IPS DF 6.9 (cell line): ENCODE measurements at regions not wholly inside any gene's neighbourhood (a gene's known extent, or its start where the extent isn't known, plus 50 kb on each side); places are given as distances from the start of the nearest gene placed in this dataset.
"Not testable (repeated sequence)": the region's sequence is repeated elsewhere in the genome, so short reads cannot be mapped to it uniquely, and the experiment has no call there.

ENCODE experiments used
- DNase-seq: peaks from one replicate; pipeline ENCODE4 v3.0.0-alpha.2; 2013; ENCODE audit warnings: low read depth, low spot score
- H3K27ac ChIP-seq: one replicate; pipeline ENCODE4 v1.5.1; 2013; ENCODE audit warnings: low read length, control low read depth
- H3K27me3 ChIP-seq: 2 replicates; pipeline ENCODE4 v1.6.1; 2013; ENCODE audit warnings: mild to moderate bottlenecking, low read length; ENCODE audit not compliant: control insufficient read depth, insufficient read depth
- H3K36me3 ChIP-seq: 2 replicates; pipeline ENCODE4 v1.6.1; 2013; ENCODE audit warnings: low read length; ENCODE audit not compliant: control insufficient read depth, insufficient read depth
- H3K4me1 ChIP-seq: 2 replicates; pipeline ENCODE4 v1.6.1; 2013; ENCODE audit warnings: low read length; ENCODE audit not compliant: control insufficient read depth, insufficient read depth
- H3K4me3 ChIP-seq: 2 replicates; pipeline ENCODE4 v1.5.1; 2013; ENCODE audit warnings: mild to moderate bottlenecking, low read length
- H3K9me3 ChIP-seq: 2 replicates; pipeline ENCODE4 v1.6.1; 2013; ENCODE audit warnings: low read length, inconsistent platforms; ENCODE audit not compliant: control insufficient read depth, insufficient read depth
- WGBS: extraction: QIAGEN DNeasy Blood & Tissue Kit; methylation state at CpG from one replicate; pipeline ENCODE4 v1.1.7; 2013; ENCODE audit warnings: mixed read lengths, missing lambda C conversion rate; ENCODE audit not compliant: insufficient read length, insufficient coverage; 5-methylcytosine and 5-hydroxymethylcytosine counted together

GRCh38 chr11:67840599-67840998 is 163.3 kb downstream of the UNC93B1 start:
- not testable (repeated sequence) for H3K4me3 ChIP-seq, H3K9me3 ChIP-seq, H3K27ac ChIP-seq, H3K4me1 ChIP-seq, DNase-seq, H3K36me3 ChIP-seq, H3K27me3 ChIP-seq
- WGBS: no CpG with 5 or more reads among the region's 7 CpGs

DNA sequence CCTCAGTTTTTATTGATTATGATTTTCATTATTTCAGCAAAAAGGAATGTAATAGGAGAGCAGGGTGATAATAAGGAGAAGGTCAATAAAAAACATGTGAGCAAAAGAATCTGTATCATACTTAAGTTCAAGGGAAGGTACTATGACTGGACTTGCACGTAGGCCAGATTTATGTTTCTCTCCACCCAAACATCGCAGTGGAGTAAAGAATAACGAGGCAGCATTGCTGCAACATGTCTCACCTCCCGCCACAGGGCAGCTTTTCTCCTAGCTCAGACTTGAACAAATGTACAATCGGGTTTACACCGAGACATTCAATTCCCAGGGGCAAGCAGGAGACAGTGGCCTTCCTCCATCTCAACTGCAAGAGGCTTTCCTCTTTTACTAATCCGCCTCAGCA is 155.7 kb upstream of the ALDH3B2 start:
- DNase-seq: not testable (repeated sequence)
- WGBS: no CpG with 5 or more reads among the region's 7 CpGs

DNA sequence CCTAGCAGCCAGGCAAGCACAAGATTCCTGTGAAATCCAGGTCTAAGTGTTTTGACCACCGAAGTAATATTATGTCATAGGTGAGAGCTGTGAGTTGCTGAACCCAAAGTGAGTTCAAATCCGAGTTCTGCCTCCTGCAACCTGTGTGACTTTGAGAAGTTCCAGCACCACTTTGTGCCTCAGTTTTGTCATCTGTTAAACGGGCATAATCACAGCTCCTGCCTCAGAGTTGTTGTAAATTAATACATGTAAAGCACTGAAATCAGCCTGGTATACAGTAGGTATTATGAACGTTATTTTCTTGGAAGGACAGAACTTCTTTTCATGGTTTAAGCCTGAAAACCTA is 152.5 kb upstream of the ALDH3B2 start:
- not testable (repeated sequence) for DNase-seq, H3K4me1 ChIP-seq, H3K4me3 ChIP-seq, H3K9me3 ChIP-seq, H3K27ac ChIP-seq, H3K36me3 ChIP-seq, H3K27me3 ChIP-seq
- no CpG with 5 or more reads among the region's 4 CpGs for WGBS

More for the DNA sequence above, 155.7 kb upstream of the ALDH3B2 start:
- H3K27ac ChIP-seq, H3K36me3 ChIP-seq, H3K9me3 ChIP-seq, H3K27me3 ChIP-seq, H3K4me1 ChIP-seq, H3K4me3 ChIP-seq: not testable (repeated sequence)

- not testable (repeated sequence) for H3K27me3 ChIP-seq, H3K36me3 ChIP-seq, H3K4me1 ChIP-seq, H3K27ac ChIP-seq, DNase-seq, H3K9me3 ChIP-seq, H3K4me3 ChIP-seq
- no CpG with 5 or more reads among the region's 25 CpGs for WGBS
Observed at GRCh38 chr11:67826028-67826950, 151.9 kb upstream of the ALDH3B2 start.

- H3K9me3 ChIP-seq, H3K4me1 ChIP-seq, DNase-seq, H3K4me3 ChIP-seq, H3K36me3 ChIP-seq, H3K27ac ChIP-seq, H3K27me3 ChIP-seq: not testable (repeated sequence)
- no CpG with 5 or more reads among the region's 3 CpGs for WGBS
Observed at GRCh38 chr11:67824861-67825260, 150.4 kb upstream of the ALDH3B2 start.

DNA sequence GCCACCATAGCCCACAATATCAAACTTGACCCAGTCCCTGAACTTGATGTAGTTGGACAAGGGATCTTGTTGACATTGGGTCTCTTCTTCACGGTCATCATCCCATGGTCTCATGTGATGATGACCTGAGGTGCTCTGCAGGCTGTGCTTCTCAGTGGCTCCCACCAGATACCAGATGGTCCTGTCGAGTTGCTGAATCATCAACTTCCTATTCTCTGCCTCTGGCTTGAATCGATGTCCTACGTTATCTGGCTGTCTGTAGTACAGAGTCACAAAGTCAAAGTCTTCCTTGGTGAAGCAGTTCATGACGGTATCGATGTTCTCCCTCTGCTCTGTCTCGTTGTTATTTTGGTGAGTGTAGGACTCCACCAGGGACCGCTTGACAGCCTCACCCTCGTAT is 145.7 kb upstream of the ALDH3B2 start:
- DNase-seq: no peak
- Histone ChIP-seq H3K27ac (no peak overlapping the region), H3K4me1 (no peaks in the 10 kb centered on the region), H3K27me3 (no peaks in the 10 kb centered on the region), H3K4me3 (no peak overlapping the region), H3K9me3 (no peaks in the 10 kb centered on the region), H3K36me3 (no peaks in the 10 kb centered on the region; the same call in 1 of the 2 replicates)
- no CpG with 5 or more reads among the region's 9 CpGs for WGBS

DNA sequence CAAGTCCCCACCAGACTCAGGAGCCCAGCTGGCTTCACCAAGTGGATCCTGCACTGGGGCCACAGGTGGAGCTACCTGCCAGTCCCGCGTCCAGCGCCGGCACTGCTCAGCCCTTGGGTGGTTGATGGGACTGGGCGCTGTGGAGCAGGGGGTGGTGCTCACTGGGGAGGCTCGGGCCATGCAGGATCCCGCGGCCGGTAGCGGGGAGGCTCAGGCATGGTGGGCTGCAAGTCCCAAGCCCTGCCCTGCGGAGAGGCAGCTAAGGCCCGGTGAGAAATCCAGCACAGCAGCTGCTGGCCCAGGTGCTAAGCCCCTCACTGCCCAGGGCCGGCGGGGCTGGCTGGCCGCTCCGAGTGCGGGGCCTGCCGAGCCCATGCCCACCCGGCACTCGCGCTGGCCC is 143.1 kb upstream of the ALDH3B2 start:
- not testable (repeated sequence) for H3K27me3 ChIP-seq, H3K4me3 ChIP-seq, H3K36me3 ChIP-seq, DNase-seq, H3K9me3 ChIP-seq, H3K27ac ChIP-seq, H3K4me1 ChIP-seq
- no CpG with 5 or more reads among the region's 21 CpGs for WGBS

GRCh38 chr11:67809301-67809700 is 134.9 kb upstream of the ALDH3B2 start:
- not testable (repeated sequence) for H3K27ac ChIP-seq, H3K9me3 ChIP-seq, H3K4me3 ChIP-seq, DNase-seq, H3K27me3 ChIP-seq, H3K4me1 ChIP-seq, H3K36me3 ChIP-seq
- no CpG with 5 or more reads among the region's 2 CpGs for WGBS

GRCh38 chr11:67807896-67808295 is 133.5 kb upstream of the ALDH3B2 start:
- H3K9me3 ChIP-seq, H3K36me3 ChIP-seq, H3K27me3 ChIP-seq, DNase-seq, H3K4me3 ChIP-seq, H3K27ac ChIP-seq, H3K4me1 ChIP-seq: not testable (repeated sequence)
- WGBS: no CpG with 5 or more reads among the region's 14 CpGs

GRCh38 chr11:67806728-67807235 is 132.4 kb upstream of the ALDH3B2 start:
- H3K4me3 ChIP-seq, H3K36me3 ChIP-seq, H3K9me3 ChIP-seq, H3K27ac ChIP-seq, H3K27me3 ChIP-seq, DNase-seq, H3K4me1 ChIP-seq: not testable (repeated sequence)
- WGBS: no CpG with 5 or more reads among the region's 8 CpGs

DNA sequence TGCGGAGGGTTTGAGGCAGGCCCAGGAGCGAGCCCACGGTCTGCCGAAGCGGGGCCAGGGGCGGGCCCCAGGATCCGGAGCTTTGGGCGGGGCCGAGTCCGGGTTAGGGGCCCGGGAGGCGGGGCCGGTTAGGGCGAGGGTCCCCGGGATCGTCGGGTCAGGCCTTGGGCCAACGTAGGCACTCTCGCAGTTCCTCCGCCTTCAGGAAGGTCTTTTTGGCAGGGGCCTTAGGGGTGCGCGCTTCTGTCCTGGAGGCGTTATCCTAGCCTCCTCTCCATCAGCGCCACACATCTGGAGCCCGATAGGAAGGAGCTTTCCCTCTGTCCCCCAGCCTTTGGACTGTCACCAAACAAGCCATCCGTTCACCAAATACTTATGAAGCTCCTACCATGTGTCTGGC is 131.8 kb upstream of the ALDH3B2 start:
- not testable (repeated sequence) for H3K9me3 ChIP-seq, H3K36me3 ChIP-seq, H3K27me3 ChIP-seq, DNase-seq, H3K4me1 ChIP-seq, H3K27ac ChIP-seq
- WGBS: no CpG with 5 or more reads among the region's 26 CpGs
- H3K4me3 ChIP-seq: peak overlapping the region; percentile 19; the same call in 1 of the 2 replicates
